ENCODE measurements at regions not wholly inside any gene's neighbourhood (a gene's known extent, or its start where the extent isn't known, plus 50 kb on each side); places are given as distances from the start of the nearest gene placed in this dataset.

GRCh38 chr4:180784940-180785339 lies 1458.3 kb upstream of the TENM3 start:
- Histone ChIP-seq H4K20me1 (ENCODE audit: insufficient read depth) (no peaks in the 10 kb centered on the region), H3K4me1 (ENCODE audit: low read depth, poor library complexity, severe bottlenecking) (no peaks in the 10 kb centered on the region), H3K36me3 (ENCODE audit: insufficient read depth) (no peaks in the 10 kb centered on the region), H3K79me2 (ENCODE audit: insufficient read depth, low read depth) (no peaks in the 10 kb centered on the region), H2AFZ (ENCODE audit: low read depth) (no peak overlapping the region), H3K4me3 (IDR thresholded peaks at IDR 0.05; ENCODE audit: insufficient read depth, low read depth, low read length) (no peak overlapping the region), H3K4me2 (no peak overlapping the region), H3K27me3 (ENCODE audit: insufficient read depth, low read depth) (no peaks in the 10 kb centered on the region), H3K9ac (no peak overlapping the region), H3K27ac (no peak overlapping the region)
- TF ChIP-seq CTCF (conservative IDR thresholded peaks at IDR 0.05; ENCODE audit: low read depth, low read length) = no peak

GRCh38 chr4:180788729-180789128 lies 1454.5 kb upstream of the TENM3 start:
- no peak overlapping the region for H3K4me3 ChIP-seq (IDR thresholded peaks at IDR 0.05; ENCODE audit: insufficient read depth, low read depth, low read length)
- H3K27ac ChIP-seq = no peak overlapping the region
- no peaks in the 10 kb centered on the region for H3K79me2 ChIP-seq (ENCODE audit: insufficient read depth, low read depth)
- H3K27me3 ChIP-seq (ENCODE audit: insufficient read depth, low read depth) = no peaks in the 10 kb centered on the region
- no peaks in the 10 kb centered on the region for H4K20me1 ChIP-seq (ENCODE audit: insufficient read depth)
- no peaks in the 10 kb centered on the region for H3K36me3 ChIP-seq (ENCODE audit: insufficient read depth)
- TF ChIP-seq CTCF (conservative IDR thresholded peaks at IDR 0.05; ENCODE audit: low read depth, low read length) = no peak
- H3K4me2 ChIP-seq = no peak overlapping the region
- H3K9ac ChIP-seq = no peak overlapping the region
- H2AFZ ChIP-seq (ENCODE audit: low read depth) = no peak overlapping the region
- H3K4me1 ChIP-seq (ENCODE audit: low read depth, poor library complexity, severe bottlenecking) = no peaks in the 10 kb centered on the region

GRCh38 chr4:180789929-180790328 lies 1453.3 kb upstream of the TENM3 start:
- H3K36me3 ChIP-seq (ENCODE audit: insufficient read depth) = no peaks in the 10 kb centered on the region
- no peak overlapping the region for H3K4me2 ChIP-seq
- H3K4me1 ChIP-seq (ENCODE audit: low read depth, poor library complexity, severe bottlenecking) = no peaks in the 10 kb centered on the region
- no peaks in the 10 kb centered on the region for H3K27me3 ChIP-seq (ENCODE audit: insufficient read depth, low read depth)
- no peaks in the 10 kb centered on the region for H4K20me1 ChIP-seq (ENCODE audit: insufficient read depth)
- H3K4me3 ChIP-seq (IDR thresholded peaks at IDR 0.05; ENCODE audit: insufficient read depth, low read depth, low read length) = no peak overlapping the region
- H2AFZ ChIP-seq (ENCODE audit: low read depth) = no peak overlapping the region
- no peak for TF ChIP-seq CTCF (conservative IDR thresholded peaks at IDR 0.05; ENCODE audit: low read depth, low read length)
- H3K27ac ChIP-seq = no peak overlapping the region
- no peak overlapping the region for H3K9ac ChIP-seq
- no peaks in the 10 kb centered on the region for H3K79me2 ChIP-seq (ENCODE audit: insufficient read depth, low read depth)

- H3K9ac ChIP-seq = no peak overlapping the region
- H3K27me3 ChIP-seq (ENCODE audit: insufficient read depth, low read depth) = no peaks in the 10 kb centered on the region
- no peak overlapping the region for H3K4me3 ChIP-seq (IDR thresholded peaks at IDR 0.05; ENCODE audit: insufficient read depth, low read depth, low read length)
- H3K4me2 ChIP-seq = no peak overlapping the region
- no peaks in the 10 kb centered on the region for H3K79me2 ChIP-seq (ENCODE audit: insufficient read depth, low read depth)
- no peaks in the 10 kb centered on the region for H3K36me3 ChIP-seq (ENCODE audit: insufficient read depth)
- H2AFZ ChIP-seq (ENCODE audit: low read depth) = no peak overlapping the region
- no peaks in the 10 kb centered on the region for H3K4me1 ChIP-seq (ENCODE audit: low read depth, poor library complexity, severe bottlenecking)
- no peaks in the 10 kb centered on the region for H4K20me1 ChIP-seq (ENCODE audit: insufficient read depth)
- TF ChIP-seq CTCF (conservative IDR thresholded peaks at IDR 0.05; ENCODE audit: low read depth, low read length) = no peak
- H3K27ac ChIP-seq = no peak overlapping the region
Measured at GRCh38 chr4:180790471-180790870, 1452.7 kb upstream of the TENM3 start.

- Histone ChIP-seq H3K79me2 (ENCODE audit: insufficient read depth, low read depth) (no peaks in the 10 kb centered on the region), H3K4me2 (no peak overlapping the region), H3K4me1 (ENCODE audit: low read depth, poor library complexity, severe bottlenecking) (no peaks in the 10 kb centered on the region), H3K9ac (no peak overlapping the region), H3K4me3 (IDR thresholded peaks at IDR 0.05; ENCODE audit: insufficient read depth, low read depth, low read length) (no peak overlapping the region), H2AFZ (ENCODE audit: low read depth) (no peak overlapping the region), H3K27me3 (ENCODE audit: insufficient read depth, low read depth) (no peaks in the 10 kb centered on the region), H4K20me1 (ENCODE audit: insufficient read depth) (no peaks in the 10 kb centered on the region), H3K36me3 (ENCODE audit: insufficient read depth) (no peaks in the 10 kb centered on the region), H3K27ac (no peak overlapping the region)
- no peak for TF ChIP-seq CTCF (conservative IDR thresholded peaks at IDR 0.05; ENCODE audit: low read depth, low read length)
Measured at GRCh38 chr4:180792541-180792940, 1450.7 kb upstream of the TENM3 start.

Data from KMS-11 (cell line).